HEK293 (cell line): ENCODE measurements at regions not wholly inside any gene's neighbourhood (a gene's known extent, or its start where the extent isn't known, plus 50 kb on each side); places are given as distances from the start of the nearest gene placed in this dataset.

Source experiments
- CTCF ChIP-seq: fragments of 450-650 bp; formaldehyde crosslinking; IDR thresholded peaks from 2 replicates; pipeline ENCODE4 v1.5.1; 2016; ENCODE audit warnings: missing biosample characterization, missing genetic modification characterization
- PATZ1 ChIP-seq: fragments of 450-650 bp; formaldehyde crosslinking; IDR thresholded peaks from 2 replicates; pipeline ENCODE4 v1.5.1; 2016; ENCODE audit warnings: missing biosample characterization, missing genetic modification characterization
- REST ChIP-seq: fragments of 450-650 bp; formaldehyde crosslinking; IDR thresholded peaks from 2 replicates; pipeline ENCODE4 v1.5.1; 2016; ENCODE audit warnings: missing biosample characterization, missing genetic modification characterization
- ZNF174 ChIP-seq: fragments of 450-650 bp; formaldehyde crosslinking; IDR thresholded peaks from 2 replicates; pipeline ENCODE4 v1.5.0; 2017; ENCODE audit warnings: missing biosample characterization, mild to moderate bottlenecking, missing genetic modification characterization
- ZNF311 ChIP-seq: fragments of 450-650 bp; formaldehyde crosslinking; IDR thresholded peaks from 2 replicates; pipeline ENCODE4 v1.5.1; 2017; ENCODE audit warnings: missing biosample characterization, missing genetic modification characterization, borderline replicate concordance
- ZNF510 ChIP-seq: fragments of 450-650 bp; formaldehyde crosslinking; IDR thresholded peaks from 2 replicates; pipeline ENCODE4 v1.5.1; 2018; ENCODE audit warnings: mild to moderate bottlenecking, missing genetic modification characterization, missing biosample characterization; ENCODE audit not compliant: insufficient replicate concordance
- ZNF530 ChIP-seq: fragments of 450-650 bp; formaldehyde crosslinking; IDR thresholded peaks from 2 replicates; pipeline ENCODE4 v1.5.1; 2016; ENCODE audit warnings: low read depth, missing biosample characterization, missing genetic modification characterization
- ZNF596 ChIP-seq: fragments of 450-650 bp; IDR thresholded peaks from 2 replicates; pipeline ENCODE4 v1.5.0; 2018; ENCODE audit warnings: missing biosample characterization, mild to moderate bottlenecking, missing genetic modification characterization, moderate library complexity
- ZNF658 ChIP-seq: fragments of 450-650 bp; formaldehyde crosslinking; IDR thresholded peaks from 2 replicates; pipeline ENCODE4; 2016; ENCODE audit warnings: missing biosample characterization, missing genetic modification characterization

GRCh38 chr17:73749928-73750605, 105.8 kb upstream of the SDK2 start:
- no peak for TF ChIP-seq ZNF658 (tag by site-specific recombination)
- no peak for TF ChIP-seq ZNF596 (tag by site-specific recombination)
- no peak for TF ChIP-seq REST (tag by site-specific recombination)
- no peak for TF ChIP-seq PATZ1 (tag by site-specific recombination)
- TF ChIP-seq CTCF, result no peak
- TF ChIP-seq ZNF174 (tag by site-specific recombination), result no peak
- TF ChIP-seq ZNF311 (tag by site-specific recombination), result no peak
- no peak for TF ChIP-seq ZNF530 (tag by site-specific recombination)
- TF ChIP-seq ZNF510, result no peak
